ENCODE measurements at regions not wholly inside any gene's neighbourhood (a gene's known extent, or its start where the extent isn't known, plus 50 kb on each side); places are given as distances from the start of the nearest gene placed in this dataset.

- Histone ChIP-seq H3K27me3 (replicated peaks in 1 of 2; ENCODE audit: control insufficient read depth in 2 of 2, insufficient read depth in 2 of 2, low read length in 1 of 2) (no peaks in the 10 kb centered on the region), H3K27ac (ENCODE audit: control insufficient read depth, insufficient read depth) (no peak overlapping the region), H3K4me2 (ENCODE audit: control insufficient read depth, insufficient read depth) (no peak overlapping the region), H3K36me3 (ENCODE audit: control insufficient read depth in 2 of 2, insufficient read depth in 2 of 2, low read length in 1 of 2) (no peaks in the 10 kb centered on the region), H4K20me1 (ENCODE audit: control insufficient read depth, insufficient read depth) (no peaks in the 10 kb centered on the region), H3K9me3 (replicated peaks; ENCODE audit: control insufficient read depth, insufficient read depth, low read length) (no peaks in the 10 kb centered on the region), H2AFZ (ENCODE audit: control insufficient read depth, low read depth, low read length) (no peak overlapping the region), H3K4me1 (ENCODE audit: control insufficient read depth, insufficient read depth, low read length) (0 out of 2 replicates have a peak, but pooled peaks cover under 1% of the 10 kb centered on the region), H3K9ac (ENCODE audit: control insufficient read depth, insufficient read depth, low read length) (no peak overlapping the region), H3K4me3 (no peak overlapping the region), H3K79me2 (ENCODE audit: control insufficient read depth, insufficient read depth, low read length) (no peaks in the 10 kb centered on the region)
- FAIRE-seq: peak; percentile 35
- BruUV-seq (replicated peaks): no TSS peak
- ChIA-PET SMC1A (ENCODE audit: uncharacterized antibody, unreplicated experiment) (no interaction called here), CTCF (interaction anchor here (1.4 kb wide), 1 partner anchor 140 kb away, joined by 4 read pairs; no protein-coding TSS in a partner anchor), POLR2A (no interaction called here), RAD21 (ENCODE audit: unreplicated experiment) (no interaction called here)
- ATAC-seq: no peak
- in situ Hi-C loops (cut with MboI) (no loop called here), intact Hi-C loops (cut with micrococcal nuclease; ENCODE audit: unreplicated experiment) (no loop called here)
- no peak for DNase-seq (ENCODE audit: low read depth, low spot score)
- no peak for TF ChIP-seq CEBPZ (IDR thresholded peaks at IDR 0.05; ENCODE audit: low read depth, low read length)
- TF ChIP-seq POU2F2 (IDR thresholded peaks at IDR 0.05; ENCODE audit: borderline replicate concordance, low read depth, low read length): no peak
- no peak for TF ChIP-seq NR2F1 (conservative IDR thresholded peaks at IDR 0.05)
- no peak for TF ChIP-seq PKNOX1 (IDR thresholded peaks at IDR 0.05)
- no peak for TF ChIP-seq MYC (IDR thresholded peaks at IDR 0.05; ENCODE audit: insufficient read depth, insufficient read length, insufficient replicate concordance, low read length, severe bottlenecking)
- TF ChIP-seq CUX1 (IDR thresholded peaks at IDR 0.05; ENCODE audit: insufficient replicate concordance, low read depth, low read length): no peak
- no peak for TF ChIP-seq CREB1 (IDR thresholded peaks at IDR 0.05; ENCODE audit: low read depth)
- TF ChIP-seq CTCF (IDR thresholded peaks at IDR 0.05 in 2 of 3, conservative IDR thresholded peaks at IDR 0.05 in 1 of 3; ENCODE audit: control insufficient read depth in 2 of 3, extremely low read depth in 1 of 3, insufficient read depth in 1 of 3, low read depth in 3 of 3, low read length in 3 of 3): no peak
Observed at GRCh38 chr4:184930026-184930425, 88.3 kb upstream of the HELT start.
